ENCODE measurements at regions not wholly inside any gene's neighbourhood (a gene's known extent, or its start where the extent isn't known, plus 50 kb on each side); places are given as distances from the start of the nearest gene placed in this dataset.

DNA sequence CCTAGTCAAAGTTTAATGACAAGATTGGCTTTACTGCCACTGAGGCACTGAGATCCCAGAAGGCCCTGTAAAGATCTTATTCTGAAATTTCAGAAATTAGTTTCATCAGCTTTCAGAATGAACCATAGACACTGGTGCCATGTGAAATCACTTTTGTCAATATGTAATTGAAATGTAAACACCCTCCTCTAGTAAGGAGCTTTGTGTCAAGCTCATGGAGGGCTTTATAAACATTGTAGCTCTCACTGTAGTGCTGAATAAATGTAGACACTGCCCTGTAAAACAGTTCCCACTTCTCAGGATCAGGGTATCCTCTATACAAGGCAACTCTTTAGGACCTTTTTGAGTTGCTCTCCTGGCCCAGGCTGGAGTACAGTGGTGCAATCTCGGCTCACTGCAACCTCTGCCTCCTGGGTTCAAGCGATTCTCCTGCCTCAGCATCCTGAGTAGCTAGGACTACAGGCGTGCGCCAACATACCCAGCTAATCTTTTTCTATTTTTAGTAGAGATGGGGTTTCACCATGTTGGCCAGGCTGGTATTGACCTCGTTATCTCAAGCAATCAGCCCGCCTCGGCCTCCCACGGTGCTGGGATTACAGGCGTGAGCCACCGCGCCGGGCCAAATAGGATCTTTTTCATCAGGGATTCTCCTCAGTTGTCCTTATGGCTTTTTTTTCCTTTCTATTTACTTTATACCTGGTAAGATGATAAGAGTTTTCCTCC is 1823.9 kb upstream of the CDH9 start:
- Histone ChIP-seq H3K9me1 (replicated peaks; ENCODE audit: control insufficient read depth, extremely low read depth, insufficient read depth, low read length) (no peaks in the 10 kb centered on the region), H3K27ac (ENCODE audit: insufficient read depth, low read depth, low read length) (no peak overlapping the region), H3K9ac (replicated peaks; ENCODE audit: extremely low read depth, insufficient read depth, low read length) (no peak overlapping the region), H3K27me3 (ENCODE audit: control insufficient read depth in 2 of 2, insufficient read depth in 2 of 2, low read length in 2 of 2) (no peaks in the 10 kb centered on the region), H3K4me1 (ENCODE audit: control insufficient read depth, extremely low read depth, insufficient read depth, low read length) (no peaks in the 10 kb centered on the region), H3K4me2 (ENCODE audit: insufficient read depth, low read length) (no peak overlapping the region), H3K9me3 (replicated peaks; ENCODE audit: control insufficient read depth, insufficient read depth, low read length) (no peaks in the 10 kb centered on the region), H3K79me2 (ENCODE audit: control insufficient read depth, insufficient read depth, low read length) (no peaks in the 10 kb centered on the region), H2AFZ (ENCODE audit: low read depth, low read length) (no peak overlapping the region), H3K4me3 (replicated peaks in 1 of 3; ENCODE audit: insufficient read depth in 1 of 3, low read depth in 1 of 3, low read length in 3 of 3) (no peak overlapping the region), H4K20me1 (replicated peaks; ENCODE audit: control insufficient read depth, extremely low read depth, insufficient read depth, low read length) (no peaks in the 10 kb centered on the region), H3K36me3 (ENCODE audit: control insufficient read depth in 2 of 2, extremely low read depth in 1 of 2, insufficient read depth in 2 of 2, low read length in 2 of 2) (no peaks in the 10 kb centered on the region)
- intact Hi-C loops (cut with micrococcal nuclease): no loop called here
- no peak for DNase-seq (ENCODE audit: low read depth, low spot score)
- no peak for TF ChIP-seq POLR2AphosphoS5 (IDR thresholded peaks at IDR 0.05; ENCODE audit: insufficient read depth, low read depth, low read length)
- no peak for TF ChIP-seq POLR2A (IDR thresholded peaks at IDR 0.05; ENCODE audit: low read depth, low read length)
- TF ChIP-seq JUN (IDR thresholded peaks at IDR 0.05; ENCODE audit: borderline replicate concordance, insufficient read depth, insufficient read length, low read depth): no peak
- no peak for TF ChIP-seq FOS (IDR thresholded peaks at IDR 0.05; ENCODE audit: borderline replicate concordance, insufficient read depth, low read length)
- no peak for TF ChIP-seq GATA2 (IDR thresholded peaks at IDR 0.05; ENCODE audit: insufficient read depth, insufficient read length, low read depth, low read length)
- no peak for TF ChIP-seq MYC (IDR thresholded peaks at IDR 0.05; ENCODE audit: low read depth, low read length)
- no peak for TF ChIP-seq EZH2 (IDR thresholded peaks at IDR 0.05; ENCODE audit: borderline replicate concordance, low read depth, low read length, severe bottlenecking)
- TF ChIP-seq, protein P1, sequence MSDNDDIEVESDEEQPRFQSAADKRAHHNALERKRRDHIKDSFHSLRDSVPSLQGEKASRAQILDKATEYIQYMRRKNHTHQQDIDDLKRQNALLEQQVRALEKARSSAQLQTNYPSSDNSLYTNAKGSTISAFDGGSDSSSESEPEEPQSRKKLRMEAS (IDR thresholded peaks at IDR 0.05; ENCODE audit: insufficient read depth, insufficient read length): no peak
- TF ChIP-seq, protein P2, sequence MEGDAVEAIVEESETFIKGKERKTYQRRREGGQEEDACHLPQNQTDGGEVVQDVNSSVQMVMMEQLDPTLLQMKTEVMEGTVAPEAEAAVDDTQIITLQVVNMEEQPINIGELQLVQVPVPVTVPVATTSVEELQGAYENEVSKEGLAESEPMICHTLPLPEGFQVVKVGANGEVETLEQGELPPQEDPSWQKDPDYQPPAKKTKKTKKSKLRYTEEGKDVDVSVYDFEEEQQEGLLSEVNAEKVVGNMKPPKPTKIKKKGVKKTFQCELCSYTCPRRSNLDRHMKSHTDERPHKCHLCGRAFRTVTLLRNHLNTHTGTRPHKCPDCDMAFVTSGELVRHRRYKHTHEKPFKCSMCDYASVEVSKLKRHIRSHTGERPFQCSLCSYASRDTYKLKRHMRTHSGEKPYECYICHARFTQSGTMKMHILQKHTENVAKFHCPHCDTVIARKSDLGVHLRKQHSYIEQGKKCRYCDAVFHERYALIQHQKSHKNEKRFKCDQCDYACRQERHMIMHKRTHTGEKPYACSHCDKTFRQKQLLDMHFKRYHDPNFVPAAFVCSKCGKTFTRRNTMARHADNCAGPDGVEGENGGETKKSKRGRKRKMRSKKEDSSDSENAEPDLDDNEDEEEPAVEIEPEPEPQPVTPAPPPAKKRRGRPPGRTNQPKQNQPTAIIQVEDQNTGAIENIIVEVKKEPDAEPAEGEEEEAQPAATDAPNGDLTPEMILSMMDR (IDR thresholded peaks at IDR 0.05; ENCODE audit: extremely low read depth in 1 of 2, insufficient read depth in 1 of 2, low read depth in 1 of 2, low read length in 2 of 2): no peak
- ChIA-PET CTCF (no interaction called here), POLR2A (no interaction called here)
- dilution Hi-C loops (cut with MboI; ENCODE audit: extremely low pct_ligation_motif_present, low sequenced_read_pairs): no loop called here
- FAIRE-seq: no peak
- no TSS peak for BruUV-seq (replicated peaks)

All from endothelial cell of umbilical vein (primary cell).